ENCODE measurements at regions not wholly inside any gene's neighbourhood (a gene's known extent, or its start where the extent isn't known, plus 50 kb on each side); places are given as distances from the start of the nearest gene placed in this dataset.

DNA sequence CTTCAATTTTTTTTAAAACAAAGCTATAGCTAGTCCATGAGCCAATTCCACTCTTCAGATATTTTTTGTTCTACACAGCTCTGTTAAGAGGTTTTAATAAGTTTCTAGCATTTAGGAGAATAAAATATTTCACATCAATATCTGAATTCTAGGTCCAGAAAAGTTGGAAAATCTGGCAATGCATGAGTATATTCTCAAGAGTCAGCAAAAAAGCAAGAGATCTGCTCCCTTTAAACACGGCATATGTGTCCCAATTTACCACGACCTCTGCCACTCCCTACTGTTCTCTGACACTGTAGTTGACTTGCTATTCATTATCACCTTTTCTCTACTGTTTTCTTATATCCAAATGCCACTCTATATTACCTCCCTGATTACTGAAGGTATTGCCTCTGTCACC, 145.1 kb upstream of the TGFBR2 start:
- no peaks in the 10 kb centered on the region for H3K36me3 ChIP-seq
- H3K27ac ChIP-seq = no peak overlapping the region
- peaks cover 4% of the 10 kb centered on the region for H3K4me1 ChIP-seq
- TF ChIP-seq, protein P1, sequence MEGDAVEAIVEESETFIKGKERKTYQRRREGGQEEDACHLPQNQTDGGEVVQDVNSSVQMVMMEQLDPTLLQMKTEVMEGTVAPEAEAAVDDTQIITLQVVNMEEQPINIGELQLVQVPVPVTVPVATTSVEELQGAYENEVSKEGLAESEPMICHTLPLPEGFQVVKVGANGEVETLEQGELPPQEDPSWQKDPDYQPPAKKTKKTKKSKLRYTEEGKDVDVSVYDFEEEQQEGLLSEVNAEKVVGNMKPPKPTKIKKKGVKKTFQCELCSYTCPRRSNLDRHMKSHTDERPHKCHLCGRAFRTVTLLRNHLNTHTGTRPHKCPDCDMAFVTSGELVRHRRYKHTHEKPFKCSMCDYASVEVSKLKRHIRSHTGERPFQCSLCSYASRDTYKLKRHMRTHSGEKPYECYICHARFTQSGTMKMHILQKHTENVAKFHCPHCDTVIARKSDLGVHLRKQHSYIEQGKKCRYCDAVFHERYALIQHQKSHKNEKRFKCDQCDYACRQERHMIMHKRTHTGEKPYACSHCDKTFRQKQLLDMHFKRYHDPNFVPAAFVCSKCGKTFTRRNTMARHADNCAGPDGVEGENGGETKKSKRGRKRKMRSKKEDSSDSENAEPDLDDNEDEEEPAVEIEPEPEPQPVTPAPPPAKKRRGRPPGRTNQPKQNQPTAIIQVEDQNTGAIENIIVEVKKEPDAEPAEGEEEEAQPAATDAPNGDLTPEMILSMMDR (IDR thresholded peaks at IDR 0.05) = no peak
- TF ChIP-seq POLR2AphosphoS5 (IDR thresholded peaks at IDR 0.05; ENCODE audit: insufficient read depth in 1 of 2, low read depth in 1 of 2) = no peak
- TF ChIP-seq POLR2A (IDR thresholded peaks at IDR 0.05) = no peak
- no peaks in the 10 kb centered on the region for H3K27me3 ChIP-seq
- DNase-seq (ENCODE audit: extremely low spot score in 2 of 2) = no peak
- H3K4me3 ChIP-seq = no peak overlapping the region
- intact Hi-C loops (cut with DNase I) = no loop called here
- no peaks in the 10 kb centered on the region for H3K9me3 ChIP-seq

DNA sequence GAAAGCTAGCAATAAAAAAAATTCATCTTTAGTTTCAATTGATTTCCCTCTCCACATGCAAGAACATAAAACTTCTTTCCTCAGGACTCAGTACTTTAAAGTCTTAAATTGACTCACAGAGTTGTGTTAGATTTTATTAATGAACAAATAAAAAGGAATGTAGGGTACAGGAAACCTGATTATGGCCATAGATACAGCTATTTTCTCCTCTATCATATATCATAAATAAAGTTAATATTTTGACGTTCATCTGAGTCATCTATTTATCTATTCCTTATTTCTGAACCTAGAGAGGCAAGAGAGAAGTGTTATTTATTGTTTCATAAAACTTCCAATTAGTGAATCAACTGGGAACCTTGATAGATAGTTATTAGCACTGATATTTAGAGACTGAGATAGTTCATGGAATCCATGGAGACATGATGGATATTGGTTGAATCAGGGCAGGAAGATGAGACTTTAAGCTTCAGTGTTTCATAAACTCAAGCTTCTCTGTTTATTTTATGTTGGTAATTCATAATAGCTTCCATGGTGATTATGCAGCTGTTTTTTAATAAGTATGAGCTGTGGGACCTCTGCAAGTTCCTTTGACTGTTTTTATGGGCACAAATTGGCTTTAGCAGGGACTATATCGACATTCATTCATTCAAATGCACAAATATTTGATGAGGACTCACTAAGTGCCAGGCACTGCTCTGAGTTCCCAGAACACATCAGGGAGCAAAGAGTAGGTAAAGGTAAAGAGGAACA, 143.5 kb upstream of the TGFBR2 start:
- TF ChIP-seq, protein P1 (IDR thresholded peaks at IDR 0.05) = no peak
- TF ChIP-seq POLR2A (IDR thresholded peaks at IDR 0.05) (no peak), POLR2AphosphoS5 (IDR thresholded peaks at IDR 0.05; ENCODE audit: insufficient read depth in 1 of 2, low read depth in 1 of 2) (no peak)
- intact Hi-C loops (cut with DNase I) = no loop called here
- no peak overlapping the region for H3K27ac ChIP-seq

DNA sequence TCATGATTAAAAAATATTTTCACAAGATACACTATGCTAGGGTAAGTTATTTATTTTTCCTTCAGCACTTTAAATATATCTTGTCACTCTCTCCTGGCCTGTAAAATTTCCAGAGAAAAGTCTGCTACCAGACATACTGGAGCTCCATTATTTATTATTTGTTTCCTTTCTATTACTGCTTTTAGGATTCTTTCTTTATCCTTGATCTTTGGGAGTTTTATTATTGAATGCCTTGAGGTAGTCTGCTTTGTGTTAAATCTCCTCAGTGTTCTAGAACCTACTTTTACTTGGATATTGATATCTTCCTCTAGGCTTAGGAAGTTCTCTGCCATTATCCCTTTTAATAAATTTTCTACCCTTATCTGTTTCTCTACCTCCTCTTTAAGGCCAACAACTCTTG, 142.0 kb upstream of the TGFBR2 start:
- intact Hi-C loops (cut with DNase I) = no loop called here
- H3K27me3 ChIP-seq = no peaks in the 10 kb centered on the region
- H3K27ac ChIP-seq = no peak overlapping the region

More for the DNA sequence above, 143.5 kb upstream of the TGFBR2 start:
- no peak for DNase-seq (ENCODE audit: extremely low spot score in 2 of 2)
- Histone ChIP-seq H3K27me3 (no peaks in the 10 kb centered on the region), H3K4me1 (no peaks in the 10 kb centered on the region), H3K4me3 (no peak overlapping the region), H3K9me3 (no peaks in the 10 kb centered on the region), H3K36me3 (no peaks in the 10 kb centered on the region)

DNA sequence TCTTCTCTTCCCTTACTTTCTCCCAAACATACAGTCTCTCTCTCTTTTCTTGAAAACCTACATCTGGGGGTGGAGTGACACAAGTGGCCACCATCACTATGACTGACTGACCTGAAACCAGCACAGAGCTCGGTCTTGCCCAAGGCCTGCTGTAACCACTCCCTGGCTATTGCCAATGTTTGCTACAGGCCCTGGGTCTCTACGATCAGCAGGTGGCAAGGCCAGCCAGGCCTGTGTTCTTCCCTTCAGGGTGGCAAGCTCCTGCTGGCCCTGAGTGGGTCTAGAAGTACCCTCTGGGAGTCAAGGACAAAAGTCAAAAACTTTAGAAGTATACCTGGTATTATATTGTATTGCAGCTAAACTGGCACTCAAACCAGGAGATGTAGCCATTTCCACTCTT, 140.9 kb upstream of the TGFBR2 start:
- intact Hi-C loops (cut with DNase I) = no loop called here
- DNase-seq (ENCODE audit: extremely low spot score in 2 of 2) = no peak
- Histone ChIP-seq H3K27me3 (no peaks in the 10 kb centered on the region), H3K4me1 (no peaks in the 10 kb centered on the region), H3K36me3 (no peaks in the 10 kb centered on the region), H3K4me3 (no peak overlapping the region), H3K9me3 (no peaks in the 10 kb centered on the region), H3K27ac (no peak overlapping the region)
- no peak for TF ChIP-seq POLR2A (IDR thresholded peaks at IDR 0.05)
- TF ChIP-seq, protein P1 (IDR thresholded peaks at IDR 0.05) = no peak
- TF ChIP-seq POLR2AphosphoS5 (IDR thresholded peaks at IDR 0.05; ENCODE audit: insufficient read depth in 1 of 2, low read depth in 1 of 2) = no peak

More for the DNA sequence above, 142.0 kb upstream of the TGFBR2 start:
- no peaks in the 10 kb centered on the region for H3K9me3 ChIP-seq
- no peaks in the 10 kb centered on the region for H3K4me1 ChIP-seq
- DNase-seq (ENCODE audit: extremely low spot score in 2 of 2) = no peak
- TF ChIP-seq, protein P1 (IDR thresholded peaks at IDR 0.05) = no peak
- TF ChIP-seq POLR2AphosphoS5 (IDR thresholded peaks at IDR 0.05; ENCODE audit: insufficient read depth in 1 of 2, low read depth in 1 of 2) (no peak), POLR2A (IDR thresholded peaks at IDR 0.05) (no peak)
- H3K36me3 ChIP-seq = no peaks in the 10 kb centered on the region
- H3K4me3 ChIP-seq = no peak overlapping the region

DNA sequence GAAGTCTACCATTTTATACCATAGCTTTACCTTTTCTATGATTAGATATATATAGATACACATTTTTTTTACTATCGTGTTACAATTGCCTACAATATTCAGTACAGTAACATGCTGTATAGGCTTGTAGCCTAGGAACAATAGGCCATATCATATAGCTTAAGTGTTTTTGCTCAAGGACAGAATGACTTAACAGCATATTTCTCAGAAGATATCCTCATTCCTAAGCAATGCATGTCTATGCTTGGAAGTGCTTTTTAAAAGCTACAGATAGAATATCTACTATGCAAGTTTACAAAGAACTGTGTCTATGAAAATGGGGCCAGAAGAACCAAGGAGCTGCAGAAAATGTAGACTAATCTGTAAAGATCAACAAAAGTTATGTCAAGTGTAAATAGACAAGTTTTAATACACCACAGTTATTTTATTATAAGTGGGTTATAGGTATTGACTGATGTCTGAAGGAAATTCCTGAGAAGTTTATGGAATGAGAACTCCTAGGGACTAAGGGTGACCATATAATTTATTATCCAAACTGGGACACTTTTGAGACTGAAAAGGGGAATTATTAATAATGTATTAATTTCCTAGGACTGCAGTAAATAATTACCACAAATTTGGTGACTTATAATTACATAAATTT, 138.7 kb upstream of the TGFBR2 start:
- no peaks in the 10 kb centered on the region for H3K27me3 ChIP-seq
- TF ChIP-seq POLR2AphosphoS5 (IDR thresholded peaks at IDR 0.05; ENCODE audit: insufficient read depth in 1 of 2, low read depth in 1 of 2) (no peak), POLR2A (IDR thresholded peaks at IDR 0.05) (no peak)
- TF ChIP-seq, protein P1 (IDR thresholded peaks at IDR 0.05) = no peak
- no peak overlapping the region for H3K4me3 ChIP-seq
- H3K4me1 ChIP-seq = no peaks in the 10 kb centered on the region
- H3K9me3 ChIP-seq = no peaks in the 10 kb centered on the region
- H3K27ac ChIP-seq = no peak overlapping the region
- no peak for DNase-seq (ENCODE audit: extremely low spot score in 2 of 2)
- no peaks in the 10 kb centered on the region for H3K36me3 ChIP-seq
- intact Hi-C loops (cut with DNase I) = no loop called here
